Right lobe of liver (tissue), 6 donors: ENCODE measurements at regions not wholly inside any gene's neighbourhood (a gene's known extent, or its start where the extent isn't known, plus 50 kb on each side); places are given as distances from the start of the nearest gene placed in this dataset.
"Not testable (repeated sequence)": the region's sequence is repeated elsewhere in the genome, so short reads cannot be mapped to it uniquely, and the experiment has no call there.

ENCODE experiments used
- ATAC-seq, 4 donors: fragments of 200-7000 bp; cut with Tn5 transposase; one replicate each; pipeline ENCODE4 v1.9.1; 2020; ENCODE audit warnings: mild to moderate bottlenecking in 4 of 4, moderate library complexity in 4 of 4
- DNase-seq, 3 donors: peaks; one replicate each; pipeline ENCODE4 v3.0.0-alpha.2; 2020
- H3K27ac ChIP-seq, 3 donors: fragments of 200-600 bp; one replicate each; pipeline ENCODE4 v1.8.0; 2022
- H3K27me3 ChIP-seq, 2 donors: fragments of 200-600 bp; one replicate each; pipeline ENCODE4 v1.8.0; 2022
- H3K36me3 ChIP-seq, 4 donors: fragments of 200-600 bp; sonication (generic) in 1 of 4; one replicate each; pipeline versions ENCODE4 v1.5.1 to v1.8.0; 2017 to 2022; ENCODE audit warnings: control low read depth in 1 of 4
- H3K4me1 ChIP-seq, 4 donors: fragments of 200-600 bp; sonication (generic) in 1 of 4; one replicate each; pipeline versions ENCODE4 v1.5.1 to v1.8.0; 2017 to 2022; ENCODE audit warnings: control low read depth in 1 of 4
- H3K4me3 ChIP-seq, 3 donors: fragments of 200-600 bp; one replicate each; pipeline ENCODE4 v1.8.0; 2022
- H3K9me3 ChIP-seq, 4 donors: fragments of 200-600 bp; sonication (generic) in 1 of 4; one replicate each; pipeline versions ENCODE4 v1.5.1 to v1.8.0; 2017 to 2022; ENCODE audit warnings: control low read depth in 1 of 4
- CTCF ChIP-seq, 4 donors: fragments of 200-600 bp in 3 of 4; fragments of 450-650 bp in 1 of 4; IDR thresholded peaks; one replicate each; pipeline versions ENCODE4 v1.5.1 to v1.8.0; 2016 to 2022; ENCODE audit warnings: antibody characterized with exemption in 4 of 4, mild to moderate bottlenecking in 2 of 4
- POLR2A ChIP-seq: fragments of 450-650 bp; IDR thresholded peaks from one replicate; pipeline ENCODE4 v1.6.1; 2017; ENCODE audit warnings: antibody characterized with exemption, mild to moderate bottlenecking
- WGBS: methylation state at CpG from one replicate; pipeline ENCODE4 v1.1.6; 2018; ENCODE audit warnings: low coverage, low lambda C conversion rate; ENCODE audit not compliant: insufficient coverage; ENCODE audit errors: missing lambda C conversion rate; 5-methylcytosine and 5-hydroxymethylcytosine counted together
- intact Hi-C, 2 donors: fragments of 100-400 bp; cut with DNase I; formaldehyde crosslinking; loops; one replicate each; pipeline versions ENCODE4 v1.11.2 to v1.14.1; 2022
- donor health status: DM: no; HTN: yes; CAD: no.
- donor health status: DM: no; HTN: no; CAD: no.
- donor health status: DM: no; HTN: no; CAD: no.
- donor health status: DM: no; HTN: yes; CAD: no.
- donor health status: DM: no; HTN: yes; CAD: no.

DNA sequence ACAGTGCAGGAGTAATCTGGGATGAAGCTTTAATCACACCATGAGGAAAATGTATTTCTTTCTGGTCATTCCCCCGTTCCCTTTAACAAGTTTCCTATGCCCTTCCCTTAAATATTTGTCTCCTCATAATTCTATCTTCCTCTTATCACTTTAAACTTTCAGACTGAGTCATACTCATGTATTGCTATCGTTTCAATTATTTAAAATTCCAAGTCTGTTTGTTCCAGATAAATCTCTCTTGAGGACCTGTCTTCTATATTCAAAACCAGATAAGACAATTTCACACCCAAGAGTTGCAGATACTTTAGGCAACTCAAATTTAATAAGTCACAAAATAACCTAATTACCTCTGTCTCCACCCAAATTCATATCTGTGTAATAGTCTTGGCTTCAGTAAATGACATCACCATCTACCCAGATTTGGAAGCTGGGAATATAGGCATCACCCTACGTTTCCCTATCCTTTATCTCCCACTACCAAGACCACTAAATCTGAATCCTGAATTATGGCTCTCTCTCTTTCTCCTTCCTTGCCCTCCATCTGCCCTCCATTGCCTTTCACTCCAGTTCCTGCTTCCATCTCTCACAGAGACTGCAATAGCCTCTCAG, 220.1 kb downstream of the PYDC2 start:
- no peaks in the 10 kb centered on the region for H3K4me1 ChIP-seq
- no peaks in the 10 kb centered on the region for H3K9me3 ChIP-seq
- ATAC-seq, result no peak
- TF ChIP-seq CTCF (IDR thresholded peaks at IDR 0.05) (no peak), POLR2A (no peak)
- intact Hi-C loops, result no loop called here
- no peaks in the 10 kb centered on the region for H3K36me3 ChIP-seq
- H3K27ac ChIP-seq, result no peak overlapping the region
- no peak for DNase-seq
- WGBS, result 21% methylated on average over 3 of the region's 3 CpGs
- H3K27me3 ChIP-seq, result no peaks in the 10 kb centered on the region
- H3K4me3 ChIP-seq, result no peak overlapping the region

DNA sequence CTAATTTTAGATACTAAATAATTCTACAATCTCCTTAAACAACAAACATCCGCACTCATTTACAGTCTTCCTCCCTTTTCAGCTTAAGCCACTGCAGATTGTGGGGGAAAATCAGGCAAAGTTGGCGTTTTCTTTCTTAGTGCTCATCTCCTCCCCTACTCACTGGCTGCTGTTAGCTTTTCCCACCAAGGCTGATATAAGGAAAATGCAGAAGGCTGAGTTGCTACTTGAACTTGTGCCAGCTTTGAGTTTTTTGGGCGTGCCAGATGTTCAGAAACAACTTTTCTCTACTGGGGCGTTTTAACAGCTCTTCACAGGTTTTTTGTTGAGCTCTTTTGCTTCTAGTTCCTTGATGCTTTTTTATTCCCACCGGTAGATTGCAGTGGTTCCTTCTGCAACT, 222.0 kb downstream of the PYDC2 start:
- no peak overlapping the region for H3K4me3 ChIP-seq
- H3K4me1 ChIP-seq, result no peaks in the 10 kb centered on the region
- H3K36me3 ChIP-seq, result no peaks in the 10 kb centered on the region
- WGBS, result 60% methylated on average over 5 of the region's 5 CpGs
- TF ChIP-seq CTCF (IDR thresholded peaks at IDR 0.05) (no peak), POLR2A (no peak)
- no peak for DNase-seq
- no peaks in the 10 kb centered on the region for H3K27me3 ChIP-seq
- no peak overlapping the region for H3K27ac ChIP-seq
- no peaks in the 10 kb centered on the region for H3K9me3 ChIP-seq
- ATAC-seq, result no peak
- intact Hi-C loops, result no loop called here

DNA sequence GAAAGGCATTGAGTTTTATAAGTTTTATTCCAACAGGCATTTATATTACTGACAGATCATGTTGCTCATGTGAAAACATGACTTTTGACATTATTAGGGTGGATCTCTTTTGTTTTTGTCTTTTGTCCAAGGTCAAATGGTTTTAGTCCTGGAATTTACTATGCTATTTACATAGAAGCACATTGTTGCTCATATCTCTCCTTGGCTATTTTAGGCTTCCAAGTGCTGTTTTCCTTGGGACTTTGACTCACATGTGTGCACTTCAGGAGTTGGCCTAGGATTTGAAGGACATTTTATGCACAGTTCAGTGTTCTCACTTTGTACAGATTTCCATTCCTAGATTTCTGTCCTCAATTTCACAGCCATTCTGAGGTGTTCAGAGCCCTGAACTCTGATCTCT, 225.7 kb downstream of the PYDC2 start:
- no peak for DNase-seq
- intact Hi-C loops, result no loop called here
- H3K9me3 ChIP-seq, result no peaks in the 10 kb centered on the region
- H3K27ac ChIP-seq, result no peak overlapping the region
- ATAC-seq, result no peak
- no peak overlapping the region for H3K4me3 ChIP-seq
- no peaks in the 10 kb centered on the region for H3K4me1 ChIP-seq
- no peaks in the 10 kb centered on the region for H3K27me3 ChIP-seq
- TF ChIP-seq POLR2A (no peak), CTCF (IDR thresholded peaks at IDR 0.05) (no peak)
- H3K36me3 ChIP-seq, result no peaks in the 10 kb centered on the region

GRCh38 chr3:191688756-191689433, 227.9 kb downstream of the PYDC2 start:
- intact Hi-C loops, result no loop called here
- H3K27ac ChIP-seq, result no peak overlapping the region
- no peaks in the 10 kb centered on the region for H3K36me3 ChIP-seq
- TF ChIP-seq POLR2A, result no peak
- TF ChIP-seq CTCF (IDR thresholded peaks at IDR 0.05), result no peak
- 41% methylated on average over 5 of the region's 6 CpGs for WGBS
- no peak overlapping the region for H3K4me3 ChIP-seq
- H3K9me3 ChIP-seq, result no peaks in the 10 kb centered on the region
- DNase-seq (no peak), ATAC-seq (no peak)
- no peaks in the 10 kb centered on the region for H3K27me3 ChIP-seq
- H3K4me1 ChIP-seq, result no peaks in the 10 kb centered on the region

- H3K27ac ChIP-seq, H3K27me3 ChIP-seq, H3K36me3 ChIP-seq, H3K4me1 ChIP-seq, intact Hi-C loops, H3K9me3 ChIP-seq, DNase-seq, ATAC-seq, H3K4me3 ChIP-seq: not testable (repeated sequence)
- WGBS, result 50% methylated on average over 1 of the region's 3 CpGs
Measured at GRCh38 chr3:191691184-191691583, 230.2 kb downstream of the PYDC2 start.
